ENCODE measurements at regions not wholly inside any gene's neighbourhood (a gene's known extent, or its start where the extent isn't known, plus 50 kb on each side); places are given as distances from the start of the nearest gene placed in this dataset.

DNA sequence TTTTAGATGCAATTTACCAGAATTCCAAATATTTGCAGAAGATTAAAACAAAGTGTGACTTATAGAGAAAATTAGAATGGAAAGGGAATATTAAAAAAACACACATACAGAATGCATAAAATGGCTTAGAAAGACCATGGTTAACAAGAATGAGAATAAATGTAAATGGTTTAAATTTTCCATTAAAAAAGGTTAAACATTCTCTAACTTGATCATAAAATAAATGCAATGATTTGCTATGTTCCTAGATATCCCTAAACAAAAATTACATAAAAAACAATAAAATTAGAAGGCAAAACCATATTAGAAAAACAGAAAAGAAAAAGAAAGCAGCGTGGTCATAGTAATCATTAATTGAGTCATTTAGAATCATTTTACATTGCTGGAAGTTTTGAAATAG lies 152.5 kb downstream of the TMEM38B start:
- H3K9me3 ChIP-seq = peaks cover 0 to 3% of the 10 kb centered on the region in 2 donors
- no peaks in the 10 kb centered on the region for H3K36me3 ChIP-seq
- no peak for DNase-seq
- no peak overlapping the region for H3K27ac ChIP-seq
- H3K4me1 ChIP-seq = no peaks in the 10 kb centered on the region
- H3K27me3 ChIP-seq = no peaks in the 10 kb centered on the region
- TF ChIP-seq, protein P1, sequence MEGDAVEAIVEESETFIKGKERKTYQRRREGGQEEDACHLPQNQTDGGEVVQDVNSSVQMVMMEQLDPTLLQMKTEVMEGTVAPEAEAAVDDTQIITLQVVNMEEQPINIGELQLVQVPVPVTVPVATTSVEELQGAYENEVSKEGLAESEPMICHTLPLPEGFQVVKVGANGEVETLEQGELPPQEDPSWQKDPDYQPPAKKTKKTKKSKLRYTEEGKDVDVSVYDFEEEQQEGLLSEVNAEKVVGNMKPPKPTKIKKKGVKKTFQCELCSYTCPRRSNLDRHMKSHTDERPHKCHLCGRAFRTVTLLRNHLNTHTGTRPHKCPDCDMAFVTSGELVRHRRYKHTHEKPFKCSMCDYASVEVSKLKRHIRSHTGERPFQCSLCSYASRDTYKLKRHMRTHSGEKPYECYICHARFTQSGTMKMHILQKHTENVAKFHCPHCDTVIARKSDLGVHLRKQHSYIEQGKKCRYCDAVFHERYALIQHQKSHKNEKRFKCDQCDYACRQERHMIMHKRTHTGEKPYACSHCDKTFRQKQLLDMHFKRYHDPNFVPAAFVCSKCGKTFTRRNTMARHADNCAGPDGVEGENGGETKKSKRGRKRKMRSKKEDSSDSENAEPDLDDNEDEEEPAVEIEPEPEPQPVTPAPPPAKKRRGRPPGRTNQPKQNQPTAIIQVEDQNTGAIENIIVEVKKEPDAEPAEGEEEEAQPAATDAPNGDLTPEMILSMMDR (IDR thresholded peaks at IDR 0.05) = no peak
- TF ChIP-seq POLR2A (IDR thresholded peaks at IDR 0.05) = no peak
- intact Hi-C loops (cut with DNase I; ENCODE audit: low total_unique reads) = no loop called here
- H3K4me3 ChIP-seq = no peak overlapping the region

DNA sequence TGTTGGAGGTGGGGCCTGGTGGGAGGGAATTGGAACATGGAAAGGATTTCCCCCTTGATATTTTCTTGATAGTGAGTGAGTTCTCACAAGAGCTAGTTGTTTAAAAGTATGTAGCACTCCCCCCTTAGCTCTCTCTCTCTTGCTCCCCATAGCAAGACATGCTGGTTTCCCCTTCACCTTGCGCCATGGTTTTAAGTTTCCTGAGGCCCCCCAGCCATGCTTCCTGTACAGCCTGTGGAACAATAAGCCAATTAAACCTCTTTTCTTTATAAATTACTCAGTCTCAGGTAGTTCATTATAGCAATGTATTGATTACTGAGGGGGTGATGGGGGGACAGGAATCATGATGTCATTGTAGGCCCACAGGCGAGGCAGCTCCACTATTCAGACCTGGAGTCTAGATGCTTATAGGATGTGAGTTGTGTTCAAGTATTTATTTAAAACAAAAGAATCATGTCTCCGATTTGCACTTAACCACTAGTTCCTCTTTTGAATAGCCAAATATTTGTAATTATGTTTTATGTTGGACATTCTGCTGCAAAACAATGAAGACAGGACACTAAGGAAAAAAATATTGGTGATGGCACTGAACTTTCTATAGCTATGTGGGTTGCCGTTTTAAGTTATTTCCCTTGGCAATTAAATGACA lies 156.6 kb downstream of the TMEM38B start:
- Histone ChIP-seq H3K27me3 (no peaks in the 10 kb centered on the region), H3K9me3 (no peaks in the 10 kb centered on the region), H3K4me3 (no peak overlapping the region), H3K4me1 (no peaks in the 10 kb centered on the region), H3K36me3 (no peaks in the 10 kb centered on the region), H3K27ac (no peak overlapping the region)
- no peak for DNase-seq
- TF ChIP-seq, protein P1 (IDR thresholded peaks at IDR 0.05) = no peak
- no peak for TF ChIP-seq POLR2A (IDR thresholded peaks at IDR 0.05)
- intact Hi-C loops (cut with DNase I; ENCODE audit: low total_unique reads) = no loop called here

DNA sequence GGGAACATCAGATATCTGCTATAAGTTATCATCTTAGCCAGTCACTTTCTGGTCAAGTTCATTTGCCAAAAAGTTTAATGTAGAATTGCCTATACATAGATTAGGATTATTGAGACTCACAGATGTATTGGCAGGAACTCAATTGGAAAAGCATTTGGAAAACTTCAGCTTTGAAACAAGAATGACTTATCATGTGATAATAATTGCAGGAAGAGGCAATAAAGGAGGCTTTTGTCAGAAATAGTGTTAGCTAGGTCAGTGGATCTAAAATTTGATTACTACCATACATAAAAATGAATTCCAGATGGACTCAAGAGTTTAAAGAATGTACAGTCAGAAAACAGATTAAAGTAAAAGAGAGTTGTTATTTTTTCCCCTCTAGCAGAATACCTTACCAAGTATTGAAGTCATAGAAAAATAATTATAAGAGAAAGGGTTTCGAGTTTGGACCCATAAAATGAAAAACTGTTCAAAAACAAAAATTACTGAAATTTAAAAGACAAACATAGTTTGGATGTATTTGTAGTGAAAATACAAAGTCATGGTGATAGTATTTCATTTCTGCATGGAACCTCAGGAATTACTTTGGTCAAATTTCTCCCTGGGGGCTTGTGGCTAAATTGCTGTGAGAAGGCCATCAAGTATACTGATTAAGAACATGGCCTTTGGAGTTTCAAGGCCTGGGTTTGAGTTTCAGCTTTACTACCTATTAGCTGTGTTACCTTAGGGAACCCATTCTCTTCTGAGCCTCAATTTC lies 159.9 kb downstream of the TMEM38B start:
- Histone ChIP-seq H3K27ac (no peak overlapping the region), H3K4me1 (no peaks in the 10 kb centered on the region), H3K36me3 (no peaks in the 10 kb centered on the region), H3K27me3 (no peaks in the 10 kb centered on the region), H3K9me3 (no peaks in the 10 kb centered on the region), H3K4me3 (no peak overlapping the region)
- intact Hi-C loops (cut with DNase I; ENCODE audit: low total_unique reads) = no loop called here
- no peak for DNase-seq
- TF ChIP-seq, protein P1 (IDR thresholded peaks at IDR 0.05) = no peak
- no peak for TF ChIP-seq POLR2A (IDR thresholded peaks at IDR 0.05)

DNA sequence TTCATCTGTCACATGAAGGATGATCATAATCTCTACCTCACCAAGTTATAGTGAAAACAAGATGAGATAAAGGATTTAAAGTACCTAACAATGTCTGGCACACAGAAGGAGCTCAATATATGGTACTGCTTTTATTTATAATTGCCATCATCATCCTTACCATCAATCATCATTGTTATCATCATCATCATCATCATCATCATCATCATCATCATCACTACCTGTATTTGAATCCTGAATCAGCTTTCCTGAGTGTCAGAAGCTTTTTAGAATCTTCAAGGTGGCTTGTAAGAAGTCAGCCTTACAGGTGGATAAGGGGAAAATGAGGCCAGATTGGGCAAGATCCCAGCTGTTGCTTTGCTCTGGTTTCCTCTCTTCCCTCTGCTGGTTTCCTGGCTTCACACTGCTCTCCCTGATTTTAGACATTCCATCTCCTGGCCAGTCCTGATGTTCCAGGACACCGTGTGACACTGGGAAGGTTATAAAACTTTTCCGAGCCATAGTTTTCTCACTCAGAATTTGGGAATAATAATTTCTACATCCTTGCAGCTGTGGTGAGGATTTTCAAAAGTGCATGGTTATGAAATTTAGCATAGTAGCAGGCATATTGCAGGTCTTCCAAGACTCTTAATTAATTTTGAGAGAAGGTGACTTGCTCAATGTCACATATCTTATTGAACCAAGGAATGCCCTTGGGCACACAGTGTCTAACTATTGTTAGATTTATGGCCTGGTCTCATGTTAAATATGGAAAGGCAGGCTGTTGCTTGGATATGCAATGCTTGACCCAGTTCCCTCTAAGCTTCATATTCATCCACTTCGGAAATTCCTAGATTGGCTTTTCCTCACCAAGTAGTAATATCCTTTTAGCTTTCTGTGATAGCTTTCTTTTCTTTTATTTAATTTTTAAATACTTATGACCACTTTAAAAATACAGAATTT lies 160.7 kb downstream of the TMEM38B start:
- no peaks in the 10 kb centered on the region for H3K9me3 ChIP-seq
- intact Hi-C loops (cut with DNase I; ENCODE audit: low total_unique reads) = no loop called here
- no peak overlapping the region for H3K27ac ChIP-seq
- no peak for DNase-seq
- no peaks in the 10 kb centered on the region for H3K27me3 ChIP-seq
- H3K36me3 ChIP-seq = no peaks in the 10 kb centered on the region
- no peak overlapping the region for H3K4me3 ChIP-seq
- no peaks in the 10 kb centered on the region for H3K4me1 ChIP-seq
- no peak for TF ChIP-seq POLR2A (IDR thresholded peaks at IDR 0.05)
- TF ChIP-seq, protein P1 (IDR thresholded peaks at IDR 0.05) = no peak

All from uterus (tissue), 3 donors.